Prostate gland (tissue), 2 donors: ENCODE measurements at regions not wholly inside any gene's neighbourhood (a gene's known extent, or its start where the extent isn't known, plus 50 kb on each side); places are given as distances from the start of the nearest gene placed in this dataset.

Experiments
- DNase-seq: peaks from one replicate; pipeline ENCODE4 v3.0.0-alpha.2; 2019; ENCODE audit warnings: low spot score
- H3K27ac ChIP-seq, 2 donors: fragments of 200-600 bp; sonication (generic); 2 replicates each; pipeline ENCODE4 v1.5.1; 2017 to 2019
- H3K27me3 ChIP-seq: fragments of 200-600 bp; sonication (generic); replicated peaks from 2 replicates; pipeline ENCODE4 v1.5.1; 2019; ENCODE audit not compliant: insufficient read depth
- H3K36me3 ChIP-seq, 2 donors: fragments of 200-600 bp; sonication (generic); 1 replicate in 1 of 2; 2 replicates in 1 of 2; pipeline versions ENCODE4 v1.5.1 to v1.8.1; 2017 to 2019
- H3K4me1 ChIP-seq: fragments of 200-600 bp; sonication (generic); replicated peaks from 2 replicates; pipeline ENCODE4 v1.5.1; 2019
- H3K4me3 ChIP-seq, 2 donors: fragments of 200-600 bp; sonication (generic); 2 replicates each; pipeline ENCODE4 v1.5.1; 2017 to 2019
- H3K9me3 ChIP-seq: fragments of 200-600 bp; sonication (generic); 2 replicates; pipeline ENCODE4 v1.5.1; 2017
- CTCF ChIP-seq, 4 experiments: fragments of 200-600 bp in 2 of 4; fragments of 450-650 bp in 2 of 4; sonication (generic) in 2 of 4; IDR thresholded peaks; 1 replicate in 3 of 4; 2 replicates in 1 of 4; pipeline ENCODE4 v1.5.1; 2016 to 2019; ENCODE audit warnings: antibody characterized with exemption in 4 of 4, mild to moderate bottlenecking in 2 of 4, moderate library complexity in 2 of 4
- POLR2A ChIP-seq: fragments of 450-650 bp; IDR thresholded peaks from one replicate; pipeline ENCODE4 v1.6.1; 2016; ENCODE audit warnings: antibody characterized with exemption, mild to moderate bottlenecking
- POLR2AphosphoS5 ChIP-seq: sonication (generic); formaldehyde crosslinking; IDR thresholded peaks from one replicate; pipeline ENCODE4 v1.6.1; 2017; ENCODE audit warnings: antibody characterized with exemption
- WGBS: methylation state at CpG from one replicate; pipeline ENCODE4 v1.1.5; 2018; 5-methylcytosine and 5-hydroxymethylcytosine counted together
- intact Hi-C: fragments of 100-400 bp; cut with DNase I; formaldehyde crosslinking; loops from one replicate; pipeline ENCODE4 v1.14.2; 2022

GRCh38 chr18:32542221-32542798 lies 71.6 kb upstream of the GAREM1 start:
- intact Hi-C loops, result no loop called here
- H3K27ac ChIP-seq, result no peak overlapping the region
- H3K4me3 ChIP-seq, result no peak overlapping the region
- no peaks in the 10 kb centered on the region for H3K36me3 ChIP-seq
- H3K27me3 ChIP-seq, result no peaks in the 10 kb centered on the region
- WGBS, result 63% methylated on average over 5 of the region's 5 CpGs
- no peaks in the 10 kb centered on the region for H3K4me1 ChIP-seq
- no peak for TF ChIP-seq POLR2A
- TF ChIP-seq CTCF (IDR thresholded peaks at IDR 0.05), result no peak
- TF ChIP-seq POLR2AphosphoS5, result no peak
- no peaks in the 10 kb centered on the region for H3K9me3 ChIP-seq
- DNase-seq, result no peak

- Histone ChIP-seq H3K4me3 (no peak overlapping the region), H3K27ac (no peak overlapping the region), H3K27me3 (no peaks in the 10 kb centered on the region), H3K9me3 (no peaks in the 10 kb centered on the region), H3K36me3 (no peaks in the 10 kb centered on the region), H3K4me1 (no peaks in the 10 kb centered on the region)
- intact Hi-C loops, result no loop called here
- 37% methylated on average over 3 of the region's 3 CpGs for WGBS
- peak; percentile 53 for DNase-seq
- peak; percentile 81 for TF ChIP-seq POLR2AphosphoS5
- TF ChIP-seq POLR2A, result no peak
Observed at GRCh38 chr18:32530947-32531651, 60.4 kb upstream of the GAREM1 start.

- Histone ChIP-seq H3K4me1 (no peaks in the 10 kb centered on the region), H3K9me3 (no peaks in the 10 kb centered on the region), H3K36me3 (no peaks in the 10 kb centered on the region), H3K27me3 (no peaks in the 10 kb centered on the region), H3K27ac (no peak overlapping the region), H3K4me3 (no peak overlapping the region)
- TF ChIP-seq POLR2A, result no peak
- no peak for TF ChIP-seq CTCF (IDR thresholded peaks at IDR 0.05)
- no peak for TF ChIP-seq POLR2AphosphoS5
- WGBS, result 87% methylated on average over 3 of the region's 3 CpGs
- DNase-seq, result no peak
- intact Hi-C loops, result no loop called here
Observed at GRCh38 chr18:32529722-32530420, 59.2 kb upstream of the GAREM1 start.

- H3K27ac ChIP-seq, result no peak overlapping the region
- WGBS, result 76% methylated on average over 4 of the region's 4 CpGs
- H3K4me3 ChIP-seq, result no peak overlapping the region
- intact Hi-C loops, result no loop called here
- H3K4me1 ChIP-seq, result no peaks in the 10 kb centered on the region
- no peaks in the 10 kb centered on the region for H3K9me3 ChIP-seq
- DNase-seq, result no peak
- no peaks in the 10 kb centered on the region for H3K36me3 ChIP-seq
- H3K27me3 ChIP-seq, result no peaks in the 10 kb centered on the region
- TF ChIP-seq CTCF (IDR thresholded peaks at IDR 0.05) (no peak), POLR2A (no peak), POLR2AphosphoS5 (no peak)
Observed at GRCh38 chr18:32520771-32521170, 50.1 kb upstream of the GAREM1 start.
